Stimulated activated CD4-positive, alpha-beta T cell treated with anti-CD3 and anti-CD28 coated beads, Interleukin-12 subunit alpha, Interleukin-12 subunit beta, amount 100 ng/mL, for 24 hours (primary cell): ENCODE measurements at regions not wholly inside any gene's neighbourhood (a gene's known extent, or its start where the extent isn't known, plus 50 kb on each side); places are given as distances from the start of the nearest gene placed in this dataset.
"Not testable (repeated sequence)": the region's sequence is repeated elsewhere in the genome, so short reads cannot be mapped to it uniquely, and the experiment has no call there.

Experiments used
- DNase-seq, 2 experiments: peaks; one replicate each; pipeline ENCODE4 v3.0.0-alpha.2; 2020; ENCODE audit warnings: low read depth in 2 of 2

GRCh38 chr2:33709951-33710350 lies 110.9 kb upstream of the FAM98A start:
- no peak for DNase-seq

GRCh38 chr2:33707312-33707711 lies 108.2 kb upstream of the FAM98A start:
- no peak for DNase-seq

- no peak for DNase-seq
Observed at GRCh38 chr2:33706410-33706809, 107.3 kb upstream of the FAM98A start.

GRCh38 chr2:33704406-33704855 lies 105.3 kb upstream of the FAM98A start:
- no peak for DNase-seq

- no peak for DNase-seq
Observed at GRCh38 chr2:33696234-33696633, 97.1 kb upstream of the FAM98A start.

- no peak for DNase-seq
Observed at GRCh38 chr2:33694904-33695303, 95.8 kb upstream of the FAM98A start.

DNA sequence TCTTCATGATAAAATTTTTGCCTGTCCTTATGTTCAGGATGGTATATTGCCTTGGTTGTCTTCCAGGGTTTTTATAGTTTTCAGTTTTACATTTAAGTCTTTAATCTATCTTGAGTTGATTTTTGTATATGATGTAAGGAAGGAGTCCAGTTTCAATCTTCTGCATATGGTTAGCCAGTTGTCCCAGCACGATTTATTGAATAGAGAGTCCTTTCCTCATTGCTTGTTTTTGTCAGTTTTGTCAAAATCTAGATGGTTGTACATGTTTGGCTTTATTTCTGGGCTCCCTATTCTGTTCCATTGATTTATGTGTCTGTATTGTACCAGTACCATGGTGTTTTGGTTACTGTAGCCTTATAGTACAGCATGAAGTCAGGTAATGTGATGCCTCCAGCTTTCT lies 91.6 kb upstream of the FAM98A start:
- DNase-seq = not testable (repeated sequence)

- DNase-seq = no peak
Observed at GRCh38 chr2:33681364-33681757, 82.3 kb upstream of the FAM98A start.

GRCh38 chr2:33680644-33681363 lies 81.7 kb upstream of the FAM98A start:
- no peak for DNase-seq

- no peak for DNase-seq
Observed at GRCh38 chr2:33678436-33678835, 79.3 kb upstream of the FAM98A start.

- no peak for DNase-seq
Observed at GRCh38 chr2:33673937-33674336, 74.8 kb upstream of the FAM98A start.

DNA sequence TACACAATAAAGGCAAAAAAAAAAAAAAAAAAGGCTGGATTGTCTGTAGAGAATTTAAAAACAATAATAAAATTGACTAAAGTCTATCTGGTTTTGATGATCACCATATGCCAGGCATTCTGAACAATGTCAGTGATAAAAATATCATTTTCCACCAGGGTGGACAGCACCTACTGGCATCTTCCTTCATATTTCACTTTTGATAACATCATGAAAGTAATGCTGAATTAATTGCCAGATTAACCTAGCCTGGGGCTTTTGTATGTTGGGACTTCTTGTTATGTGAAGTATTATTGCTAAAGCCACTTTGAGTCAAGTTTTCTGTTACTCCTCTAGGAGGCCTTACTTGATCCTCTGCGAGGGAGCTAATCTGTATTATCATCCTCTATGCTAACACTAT lies 73.8 kb upstream of the FAM98A start:
- DNase-seq = no peak

DNA sequence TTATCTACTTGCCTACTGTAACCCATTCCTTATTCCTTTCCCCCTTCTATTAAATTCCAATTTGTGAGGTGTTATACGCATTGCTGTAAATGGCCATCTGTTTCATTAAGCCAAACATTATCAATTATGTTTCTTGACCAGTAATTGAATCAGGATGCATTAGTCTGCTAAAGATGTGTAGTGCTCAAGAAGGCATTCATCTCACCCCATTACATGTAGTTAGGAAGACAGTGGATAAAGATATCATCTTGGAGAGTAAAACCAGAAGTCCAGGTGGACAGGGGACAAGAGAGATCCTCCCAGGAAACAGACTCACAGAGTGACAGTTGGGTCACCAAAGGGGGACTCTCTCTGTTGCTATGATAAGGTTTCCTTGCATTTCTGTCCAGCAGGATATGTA lies 73.3 kb upstream of the FAM98A start:
- no peak for DNase-seq

DNA sequence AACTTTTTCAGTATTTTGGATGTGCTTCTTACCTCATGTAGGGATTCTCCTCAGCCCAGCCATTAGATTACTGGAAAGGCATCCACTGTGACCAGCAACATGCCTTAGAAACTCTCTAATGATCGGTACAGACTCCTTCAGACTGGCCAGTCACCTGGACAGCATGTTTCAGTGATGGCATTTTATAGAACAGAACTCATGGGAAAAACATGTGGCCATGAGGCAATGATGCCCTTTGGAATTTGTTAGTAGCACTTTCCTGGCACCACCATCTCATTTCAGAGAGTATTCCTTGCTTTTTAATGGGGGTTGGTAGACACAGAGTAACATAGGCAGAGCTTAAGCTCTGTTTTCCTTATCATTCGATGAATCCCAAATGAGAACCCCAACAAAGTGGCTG lies 72.1 kb upstream of the FAM98A start:
- DNase-seq = no peak

- no peak for DNase-seq
Observed at GRCh38 chr2:33670392-33670937, 71.4 kb upstream of the FAM98A start.

- no peak for DNase-seq
Observed at GRCh38 chr2:33666879-33667278, 67.8 kb upstream of the FAM98A start.

- DNase-seq = no peak
Observed at GRCh38 chr2:33665039-33665438, 65.9 kb upstream of the FAM98A start.

GRCh38 chr2:33660416-33661123 lies 61.5 kb upstream of the FAM98A start:
- no peak for DNase-seq

GRCh38 chr2:33655626-33656320 lies 56.7 kb upstream of the FAM98A start:
- no peak for DNase-seq

- no peak for DNase-seq
Observed at GRCh38 chr2:33652830-33653229, 53.7 kb upstream of the FAM98A start.

GRCh38 chr2:33650171-33650570 lies 51.1 kb upstream of the FAM98A start:
- DNase-seq = no peak
